NOMO-1 (cell line): ENCODE measurements at regions not wholly inside any gene's neighbourhood (a gene's known extent, or its start where the extent isn't known, plus 50 kb on each side); places are given as distances from the start of the nearest gene placed in this dataset.
A peak's percentile ranks its signal among the peaks of the same experiment; 100 is the strongest.

Experiments used
- DNase-seq, 2 experiments: peaks; one replicate each; lab custom pipeline; 2025; ENCODE audit not compliant: unreplicated experiment in 2 of 2; lab: John Stamatoyannopoulos, UW

GRCh38 chr13:51518827-51519226, 65.4 kb upstream of the WDFY2 start:
- DNase-seq, result no peak

- DNase-seq, result no peak
Measured at GRCh38 chr13:51519771-51520216, 64.5 kb upstream of the WDFY2 start.

GRCh38 chr13:51520524-51520923, 63.7 kb upstream of the WDFY2 start:
- DNase-seq, result no peak

GRCh38 chr13:51523082-51523518, 61.2 kb upstream of the WDFY2 start:
- DNase-seq, result peak; percentile 54 to 58

GRCh38 chr13:51524312-51524711, 60.0 kb upstream of the WDFY2 start:
- no peak for DNase-seq

- DNase-seq, result no peak
Measured at GRCh38 chr13:51524829-51525566, 59.3 kb upstream of the WDFY2 start.

GRCh38 chr13:51525567-51526167, 58.6 kb upstream of the WDFY2 start:
- no peak for DNase-seq

- DNase-seq, result no peak
Measured at GRCh38 chr13:51526202-51526601, 58.1 kb upstream of the WDFY2 start.

GRCh38 chr13:51532736-51533197, 51.5 kb upstream of the WDFY2 start:
- DNase-seq, result no peak

- no peak for DNase-seq
Measured at GRCh38 chr13:51534041-51534817, 50.0 kb upstream of the WDFY2 start.
